ENCODE measurements at regions not wholly inside any gene's neighbourhood (a gene's known extent, or its start where the extent isn't known, plus 50 kb on each side); places are given as distances from the start of the nearest gene placed in this dataset.

GRCh38 chr2:13884291-13884976 is 748.1 kb upstream of the LRATD1 start:
- DNase-seq (ENCODE audit: low read depth), result no peak

- DNase-seq (ENCODE audit: low read depth), result no peak
These were observed 731.0 kb upstream of the LRATD1 start for GRCh38 chr2:13901526-13901925.

- no peak for DNase-seq (ENCODE audit: low read depth)
These were observed 726.7 kb upstream of the LRATD1 start for GRCh38 chr2:13905831-13906230.

- no peak for DNase-seq (ENCODE audit: low read depth)
These were observed 716.5 kb upstream of the LRATD1 start for GRCh38 chr2:13916066-13916465.

GRCh38 chr2:13917958-13918357 is 714.6 kb upstream of the LRATD1 start:
- DNase-seq (ENCODE audit: low read depth), result no peak

- DNase-seq (ENCODE audit: low read depth), result no peak
These were observed 712.5 kb upstream of the LRATD1 start for GRCh38 chr2:13919981-13920382.

- DNase-seq (ENCODE audit: low read depth), result no peak
These were observed 711.3 kb upstream of the LRATD1 start for GRCh38 chr2:13921245-13921644.

- no peak for DNase-seq (ENCODE audit: low read depth)
These were observed 708.7 kb upstream of the LRATD1 start for GRCh38 chr2:13923823-13924222.

- DNase-seq (ENCODE audit: low read depth), result no peak
These were observed 690.4 kb upstream of the LRATD1 start for GRCh38 chr2:13942111-13942510.

- DNase-seq (ENCODE audit: low read depth), result no peak
These were observed 681.8 kb upstream of the LRATD1 start for GRCh38 chr2:13950761-13951160.

- DNase-seq (ENCODE audit: low read depth), result no peak
These were observed 663.7 kb upstream of the LRATD1 start for GRCh38 chr2:13968811-13969210.

- DNase-seq (ENCODE audit: low read depth), result no peak
These were observed 646.3 kb upstream of the LRATD1 start for GRCh38 chr2:13986119-13986720.

- DNase-seq (ENCODE audit: low read depth), result no peak
These were observed 636.0 kb upstream of the LRATD1 start for GRCh38 chr2:13996527-13996926.

GRCh38 chr2:14011190-14011589 is 621.3 kb upstream of the LRATD1 start:
- DNase-seq (ENCODE audit: low read depth), result no peak

- DNase-seq (ENCODE audit: low read depth), result no peak
These were observed 617.3 kb upstream of the LRATD1 start for GRCh38 chr2:14015113-14015630.

- no peak for DNase-seq (ENCODE audit: low read depth)
These were observed 616.1 kb upstream of the LRATD1 start for GRCh38 chr2:14016289-14016955.

GRCh38 chr2:14018620-14019019 is 613.9 kb upstream of the LRATD1 start:
- no peak for DNase-seq (ENCODE audit: low read depth)

- DNase-seq (ENCODE audit: low read depth), result no peak
These were observed 609.0 kb upstream of the LRATD1 start for GRCh38 chr2:14023558-14023957.

GRCh38 chr2:14039134-14039533 is 593.4 kb upstream of the LRATD1 start:
- DNase-seq (ENCODE audit: low read depth), result no peak

- no peak for DNase-seq (ENCODE audit: low read depth)
These were observed 585.0 kb upstream of the LRATD1 start for GRCh38 chr2:14047491-14047890.

- DNase-seq (ENCODE audit: low read depth), result no peak
These were observed 581.1 kb upstream of the LRATD1 start for GRCh38 chr2:14051401-14051800.

GRCh38 chr2:14053105-14053504 is 579.4 kb upstream of the LRATD1 start:
- DNase-seq (ENCODE audit: low read depth), result no peak

- no peak for DNase-seq (ENCODE audit: low read depth)
These were observed 568.2 kb upstream of the LRATD1 start for GRCh38 chr2:14064346-14064745.
